ENCODE measurements at regions not wholly inside any gene's neighbourhood (a gene's known extent, or its start where the extent isn't known, plus 50 kb on each side); places are given as distances from the start of the nearest gene placed in this dataset.

GRCh38 chr15:46450810-46451182, 816.0 kb downstream of the SQOR start:
- no peak for TF ChIP-seq CTCF (IDR thresholded peaks at IDR 0.05)
- no peak for TF ChIP-seq ZFX (IDR thresholded peaks at IDR 0.05; ENCODE audit: borderline replicate concordance)
